Prostate gland (tissue), 2 donors: ENCODE measurements at regions not wholly inside any gene's neighbourhood (a gene's known extent, or its start where the extent isn't known, plus 50 kb on each side); places are given as distances from the start of the nearest gene placed in this dataset.

Source experiments
- POLR2AphosphoS5 ChIP-seq: sonication (generic); formaldehyde crosslinking; IDR thresholded peaks from one replicate; pipeline ENCODE4 v1.6.1; 2017; ENCODE audit warnings: antibody characterized with exemption
- TF ChIP-seq, protein P1 (sequence below), 4 experiments: fragments of 200-600 bp in 2 of 4; fragments of 450-650 bp in 2 of 4; sonication (generic) in 2 of 4; IDR thresholded peaks; 1 replicate in 3 of 4; 2 replicates in 1 of 4; pipeline ENCODE4 v1.5.1; 2016 to 2019; ENCODE audit warnings: antibody characterized with exemption in 4 of 4, mild to moderate bottlenecking in 2 of 4, moderate library complexity in 2 of 4

- TF ChIP-seq, protein P1, sequence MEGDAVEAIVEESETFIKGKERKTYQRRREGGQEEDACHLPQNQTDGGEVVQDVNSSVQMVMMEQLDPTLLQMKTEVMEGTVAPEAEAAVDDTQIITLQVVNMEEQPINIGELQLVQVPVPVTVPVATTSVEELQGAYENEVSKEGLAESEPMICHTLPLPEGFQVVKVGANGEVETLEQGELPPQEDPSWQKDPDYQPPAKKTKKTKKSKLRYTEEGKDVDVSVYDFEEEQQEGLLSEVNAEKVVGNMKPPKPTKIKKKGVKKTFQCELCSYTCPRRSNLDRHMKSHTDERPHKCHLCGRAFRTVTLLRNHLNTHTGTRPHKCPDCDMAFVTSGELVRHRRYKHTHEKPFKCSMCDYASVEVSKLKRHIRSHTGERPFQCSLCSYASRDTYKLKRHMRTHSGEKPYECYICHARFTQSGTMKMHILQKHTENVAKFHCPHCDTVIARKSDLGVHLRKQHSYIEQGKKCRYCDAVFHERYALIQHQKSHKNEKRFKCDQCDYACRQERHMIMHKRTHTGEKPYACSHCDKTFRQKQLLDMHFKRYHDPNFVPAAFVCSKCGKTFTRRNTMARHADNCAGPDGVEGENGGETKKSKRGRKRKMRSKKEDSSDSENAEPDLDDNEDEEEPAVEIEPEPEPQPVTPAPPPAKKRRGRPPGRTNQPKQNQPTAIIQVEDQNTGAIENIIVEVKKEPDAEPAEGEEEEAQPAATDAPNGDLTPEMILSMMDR (IDR thresholded peaks at IDR 0.05): no peak
- TF ChIP-seq POLR2AphosphoS5: no peak
Measured at GRCh38 chr20:57106030-57106682, 160.3 kb downstream of the BMP7 start.
